Heart left ventricle (tissue), 16 donors: ENCODE measurements at regions not wholly inside any gene's neighbourhood (a gene's known extent, or its start where the extent isn't known, plus 50 kb on each side); places are given as distances from the start of the nearest gene placed in this dataset.

ENCODE experiments used
- ATAC-seq, 4 donors: fragments of 200-7000 bp; cut with Tn5 transposase; one replicate each; pipeline ENCODE4 v1.9.1; 2020 to 2022; ENCODE audit warnings: moderate library complexity in 4 of 4, mild to moderate bottlenecking in 3 of 4, moderate number of reproducible peaks in 1 of 4
- DNase-seq, 5 donors: peaks; one replicate each; pipeline ENCODE4 v3.0.0-alpha.2; 2020
- H3K27ac ChIP-seq, 12 donors: fragments of 200-600 bp; sonication (generic) in 4 of 12; one replicate each; pipeline versions ENCODE4 v1.5.0 to v1.8.0; 2016 to 2022; ENCODE audit warnings: mild to moderate bottlenecking in 2 of 12
- H3K27me3 ChIP-seq, 9 donors: fragments of 200-600 bp; sonication (generic) in 2 of 9; one replicate each; pipeline versions ENCODE4 v1.5.1 to v1.8.0; 2016 to 2022; ENCODE audit warnings: mild to moderate bottlenecking in 3 of 9
- H3K36me3 ChIP-seq, 9 donors: fragments of 200-600 bp; sonication (generic) in 2 of 9; one replicate each; pipeline versions ENCODE4 v1.5.0 to v1.8.0; 2018 to 2022; ENCODE audit warnings: mild to moderate bottlenecking in 2 of 9
- H3K4me1 ChIP-seq, 12 donors: fragments of 200-600 bp; sonication (generic) in 4 of 12; one replicate each; pipeline versions ENCODE4 v1.5.0 to v1.8.0; 2016 to 2022; ENCODE audit warnings: mild to moderate bottlenecking in 3 of 12
- H3K4me3 ChIP-seq, 12 donors: fragments of 200-600 bp; sonication (generic) in 4 of 12; one replicate each; pipeline versions ENCODE4 v1.5.0 to v1.8.0; 2017 to 2022; ENCODE audit warnings: mild to moderate bottlenecking in 9 of 12, moderate library complexity in 4 of 12
- H3K9me3 ChIP-seq, 12 donors: fragments of 200-600 bp; sonication (generic) in 4 of 12; one replicate each; pipeline versions ENCODE4 v1.5.0 to v1.8.0; 2016 to 2022; ENCODE audit warnings: mild to moderate bottlenecking in 1 of 12
- CTCF ChIP-seq, 12 donors: fragments of 200-600 bp; sonication (generic) in 4 of 12; IDR thresholded peaks; one replicate each; pipeline versions ENCODE4 v1.5.0 to v1.8.0; 2018 to 2022; ENCODE audit warnings: antibody characterized with exemption in 12 of 12, mild to moderate bottlenecking in 5 of 12
- POLR2A ChIP-seq, 2 donors: fragments of 450-650 bp; IDR thresholded peaks; one replicate each; pipeline ENCODE4 v1.6.1; 2017; ENCODE audit warnings: antibody characterized with exemption in 2 of 2, mild to moderate bottlenecking in 2 of 2, moderate library complexity in 2 of 2
- WGBS, 4 donors: extraction: QIAGEN DNeasy Blood & Tissue Kit in 2 of 4; methylation state at CpG; one replicate each; pipeline versions ENCODE4 v1.1.5 to v1.1.7; 2013 to 2018; 5-methylcytosine and 5-hydroxymethylcytosine counted together
- intact Hi-C, 10 donors: fragments of 100-400 bp; cut with DNase I; formaldehyde crosslinking; loops; one replicate each; pipeline versions ENCODE4 v1.11.1 to v1.14.2; 2022
- donor health status: ischemic (EF 13 %, LVEDD 7.1; RV severe dilation, severe dysfunction).
- donor health status: healthy with polysubstance abuse.
- donor health status: DM: no; HTN: yes; CAD: no.
- donor health status: DM: no; HTN: no; CAD: no.
- donor health status: ischemic (EF 25% LVEDD 6.9; RV normal size, moderate dysfunction).
- donor health status: ischemic (EF 25% LVEDD 5.7; RV mildly dilated, moderate dysfunction).
- donor health status: healthy.
- donor health status: DM: yes; HTN: yes; CAD: no.
- donor health status: ischemic (EF 35%, LVEDD 5.7; RV mildly dilated, moderate dysfunction).
- donor health status: nonischemic (EF 11% LVEDD 7.7; RV severe dilation, severe dysfunction).
- donor health status: DM: yes; HTN: yes; CAD: no.
- donor health status: PGD.
- donor health status: ischemic (EF 29% LVEDD 5.4; RV normal size, mild dysfunction).
- donor health status: nonischemic (EF 23%, LVEDD 6.1; RV moderate dilation, normal function).

DNA sequence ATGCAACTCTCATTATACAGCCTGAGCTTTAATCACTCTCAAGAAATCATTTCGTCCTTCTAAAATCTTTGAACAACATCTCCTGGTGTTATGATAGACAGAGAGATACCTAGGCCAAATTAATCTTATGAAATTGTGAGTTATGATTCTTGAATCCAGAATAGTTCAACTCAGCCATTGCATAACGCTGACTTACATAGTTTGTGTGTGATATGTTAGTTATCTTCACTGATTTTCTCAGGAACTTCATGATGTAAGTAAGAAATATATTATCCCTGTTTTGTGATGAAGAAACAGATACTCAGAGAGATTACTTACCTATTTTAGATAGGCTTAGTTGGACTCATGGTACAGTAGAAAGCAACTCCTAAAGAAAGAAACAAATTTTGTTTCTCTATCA is 684.4 kb downstream of the ZEB2 start:
- ATAC-seq: no peak
- TF ChIP-seq POLR2A (IDR thresholded peaks at IDR 0.05) (no peak), CTCF (IDR thresholded peaks at IDR 0.05) (no peak)
- Histone ChIP-seq H3K27me3 (no peaks in the 10 kb centered on the region), H3K4me3 (no peak overlapping the region), H3K36me3 (no peaks in the 10 kb centered on the region), H3K27ac (no peak overlapping the region), H3K9me3 (no peaks in the 10 kb centered on the region), H3K4me1 (peaks cover 0 to 3% (median 0%) of the 10 kb centered on the region in 12 donors)
- 26 to 44% (median 41%) methylated on average over 2 of the region's 2 CpGs for WGBS, 4 donors
- no peak for DNase-seq
- intact Hi-C loops: no loop called here

DNA sequence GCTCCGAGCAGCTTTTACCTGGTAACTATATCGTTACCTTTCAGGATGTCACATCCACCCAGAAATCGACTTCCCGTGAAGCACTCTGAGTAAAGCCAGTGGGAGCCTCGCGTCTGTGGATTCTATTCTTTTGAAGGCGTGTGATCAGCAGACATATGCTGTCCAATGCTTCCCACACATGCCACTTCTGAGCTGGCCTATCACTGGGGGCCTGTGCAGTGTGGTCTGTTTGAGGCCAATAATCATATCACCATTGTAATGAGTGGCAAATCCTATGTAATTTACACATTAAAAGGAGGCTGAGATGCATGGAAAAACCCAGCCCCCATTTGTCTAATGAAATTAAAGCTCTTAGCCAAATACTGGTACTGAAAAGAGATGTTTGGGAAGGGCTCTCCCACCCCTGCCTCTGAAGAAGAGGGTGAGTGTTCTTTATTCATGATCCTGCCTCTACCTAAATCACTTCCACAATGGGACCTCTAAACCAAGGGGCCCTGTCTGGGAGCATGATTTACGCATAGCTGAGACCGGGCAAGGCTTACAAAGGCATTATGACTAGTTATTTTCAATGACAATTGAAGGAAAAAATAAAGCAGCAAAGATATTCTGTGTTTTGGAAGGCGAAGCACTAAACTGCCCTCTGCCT is 686.8 kb downstream of the ZEB2 start:
- H3K9me3 ChIP-seq: no peaks in the 10 kb centered on the region
- no peaks in the 10 kb centered on the region for H3K27me3 ChIP-seq
- no peaks in the 10 kb centered on the region for H3K36me3 ChIP-seq
- H3K4me1 ChIP-seq: no peaks in the 10 kb centered on the region
- H3K27ac ChIP-seq: no peak overlapping the region
- no peak for DNase-seq
- no peak for ATAC-seq
- intact Hi-C loops: no loop called here
- WGBS, 4 donors: 92 to 97% (median 94%) methylated on average over 10 of the region's 10 CpGs
- no peak for TF ChIP-seq POLR2A (IDR thresholded peaks at IDR 0.05)
- no peak for TF ChIP-seq CTCF (IDR thresholded peaks at IDR 0.05)
- no peak overlapping the region for H3K4me3 ChIP-seq

GRCh38 chr2:143830476-143830875 is 689.4 kb downstream of the ZEB2 start:
- H3K4me1 ChIP-seq: no peaks in the 10 kb centered on the region
- no peak overlapping the region for H3K4me3 ChIP-seq
- no peaks in the 10 kb centered on the region for H3K27me3 ChIP-seq
- TF ChIP-seq POLR2A (IDR thresholded peaks at IDR 0.05) (no peak), CTCF (IDR thresholded peaks at IDR 0.05) (no peak)
- H3K36me3 ChIP-seq: no peaks in the 10 kb centered on the region
- intact Hi-C loops: no loop called here
- H3K9me3 ChIP-seq: no peaks in the 10 kb centered on the region
- ATAC-seq (no peak), DNase-seq (no peak)
- no peak overlapping the region for H3K27ac ChIP-seq

GRCh38 chr2:143828763-143829537 is 691.0 kb downstream of the ZEB2 start:
- DNase-seq (no peak), ATAC-seq (no peak)
- no peaks in the 10 kb centered on the region for H3K27me3 ChIP-seq
- no peak for TF ChIP-seq POLR2A (IDR thresholded peaks at IDR 0.05)
- TF ChIP-seq CTCF (IDR thresholded peaks at IDR 0.05): no peak
- H3K4me1 ChIP-seq: peaks cover 0 to 3% (median 0%) of the 10 kb centered on the region in 12 donors
- intact Hi-C loops: no loop called here
- no peak overlapping the region for H3K27ac ChIP-seq
- no peaks in the 10 kb centered on the region for H3K36me3 ChIP-seq
- WGBS, 4 donors: 77 to 89% (median 84%) methylated on average over 3 of the region's 3 CpGs
- H3K4me3 ChIP-seq: no peak overlapping the region
- H3K9me3 ChIP-seq: no peaks in the 10 kb centered on the region
